Stomach (tissue), 4 donors: ENCODE measurements at regions not wholly inside any gene's neighbourhood (a gene's known extent, or its start where the extent isn't known, plus 50 kb on each side); places are given as distances from the start of the nearest gene placed in this dataset.

Experiments used
- CTCF ChIP-seq, 7 experiments: fragments of 450-650 bp in 4 of 7; fragments of 200-600 bp in 3 of 7; sonication (generic) in 3 of 7; IDR thresholded peaks; one replicate each; pipeline ENCODE4 v1.5.1; 2016 to 2019; ENCODE audit warnings: antibody characterized with exemption in 7 of 7, control low read depth in 2 of 7, mild to moderate bottlenecking in 1 of 7
- POLR2A ChIP-seq, 4 donors: fragments of 450-650 bp; IDR thresholded peaks; one replicate each; pipeline ENCODE4 v1.6.1; 2016; ENCODE audit warnings: antibody characterized with exemption in 4 of 4, control low read depth in 2 of 4, mild to moderate bottlenecking in 1 of 4, moderate library complexity in 1 of 4

GRCh38 chr6:139470997-139471396, 96.5 kb upstream of the CITED2 start:
- TF ChIP-seq CTCF (IDR thresholded peaks at IDR 0.05) (no peak), POLR2A (IDR thresholded peaks at IDR 0.05) (no peak)
